Endodermal cell (in vitro differentiated cells): ENCODE measurements at regions not wholly inside any gene's neighbourhood (a gene's known extent, or its start where the extent isn't known, plus 50 kb on each side); places are given as distances from the start of the nearest gene placed in this dataset.
A peak's percentile ranks its signal among the peaks of the same experiment; 100 is the strongest.

ENCODE experiments used
- DNase-seq: peaks from one replicate; pipeline ENCODE4 v3.0.0-alpha.2; 2017
- H3K27ac ChIP-seq: 2 replicates; pipeline ENCODE4 v1.5.1; 2013; ENCODE audit warnings: mild to moderate bottlenecking, low read depth, low read length, moderate library complexity
- H3K27me3 ChIP-seq: 2 replicates; pipeline ENCODE4 v1.6.1; 2013; ENCODE audit warnings: mild to moderate bottlenecking, low read length, moderate library complexity; ENCODE audit not compliant: insufficient read depth, control insufficient read depth, poor library complexity, severe bottlenecking
- H3K36me3 ChIP-seq: 2 replicates; pipeline ENCODE4 v1.7.0; 2013; ENCODE audit warnings: mild to moderate bottlenecking, low read length, moderate library complexity; ENCODE audit not compliant: control insufficient read depth, insufficient read depth
- H3K4me1 ChIP-seq: one replicate; pipeline ENCODE4 v1.7.0; 2013; ENCODE audit warnings: low read length; ENCODE audit not compliant: control insufficient read depth, insufficient read depth
- H3K4me3 ChIP-seq: 2 replicates; pipeline ENCODE4 v1.5.1; 2013; ENCODE audit warnings: mild to moderate bottlenecking, low read length, moderate library complexity
- H3K9ac ChIP-seq: 2 replicates; pipeline ENCODE4 v1.6.1; 2013; ENCODE audit warnings: mild to moderate bottlenecking, low read length, moderate library complexity; ENCODE audit not compliant: poor library complexity, severe bottlenecking; ENCODE audit errors: extremely low read depth
- H3K9me3 ChIP-seq: 2 replicates; pipeline ENCODE4 v1.6.1; 2013; ENCODE audit warnings: mild to moderate bottlenecking, low read length, moderate library complexity; ENCODE audit not compliant: control insufficient read depth
- H3K27ac Mint-ChIP-seq: 2 replicates; pipeline ENCODE4 v1.8.0; 2020; ENCODE audit warnings: mixed read lengths
- H3K27me3 Mint-ChIP-seq: 2 replicates; pipeline ENCODE4 v1.8.0; 2021; ENCODE audit warnings: mild to moderate bottlenecking, mixed read lengths; ENCODE audit not compliant: insufficient read depth
- H3K36me3 Mint-ChIP-seq: 2 replicates; pipeline ENCODE4 v1.8.0; 2020; ENCODE audit warnings: low read depth, mixed read lengths
- H3K4me1 Mint-ChIP-seq: 2 replicates; pipeline ENCODE4 v1.8.0; 2020; ENCODE audit warnings: mixed read lengths
- H3K4me3 Mint-ChIP-seq: 2 replicates; pipeline ENCODE4 v1.8.0; 2020; ENCODE audit warnings: mild to moderate bottlenecking, moderate library complexity, mixed read lengths
- H3K9me3 Mint-ChIP-seq: 2 replicates; pipeline ENCODE4 v1.8.0; 2020; ENCODE audit warnings: mild to moderate bottlenecking, mixed read lengths
- WGBS, 2 experiments: methylation state at CpG; one replicate each; pipeline versions ENCODE4 v1.1.5 to v1.1.7; 2013; ENCODE audit warnings: missing lambda C conversion rate in 2 of 2, mixed read lengths in 1 of 2; ENCODE audit not compliant: insufficient coverage in 1 of 2, insufficient read length in 1 of 2; 5-methylcytosine and 5-hydroxymethylcytosine counted together
- TF ChIP-seq, protein P1 (sequence below): fragments of 200-600 bp; sonication (generic); conservative IDR thresholded peaks from 2 replicates; pipeline ENCODE4 v1.5.0; 2021; ENCODE audit warnings: antibody characterized with exemption, mild to moderate bottlenecking

- Histone ChIP-seq H3K27ac (no peak overlapping the region), H3K27me3 (no peaks in the 10 kb centered on the region)
- H3K27me3 Mint-ChIP-seq: peaks cover 8% of the 10 kb centered on the region
Measured at GRCh38 chr3:180362081-180362480, 239.9 kb upstream of the TTC14 start.

GRCh38 chr3:180375831-180376230 is 226.1 kb upstream of the TTC14 start:
- no peaks in the 10 kb centered on the region for H3K36me3 Mint-ChIP-seq
- H3K4me1 ChIP-seq: no peaks in the 10 kb centered on the region
- no peaks in the 10 kb centered on the region for H3K4me1 Mint-ChIP-seq
- H3K27ac ChIP-seq: no peak overlapping the region
- H3K27me3 Mint-ChIP-seq: no peaks in the 10 kb centered on the region
- H3K27me3 ChIP-seq: no peaks in the 10 kb centered on the region
- H3K36me3 ChIP-seq: no peaks in the 10 kb centered on the region
- DNase-seq: peak; percentile 60
- H3K9me3 Mint-ChIP-seq: peaks cover 15% of the 10 kb centered on the region
- no peak overlapping the region for H3K4me3 Mint-ChIP-seq
- H3K4me3 ChIP-seq: no peak overlapping the region
- 46% methylated on average over 3 of the region's 3 CpGs; no CpG with 5 or more reads in 1 of the 2 experiments for WGBS, 2 experiments
- no peak overlapping the region for H3K9ac ChIP-seq
- TF ChIP-seq, protein P1, sequence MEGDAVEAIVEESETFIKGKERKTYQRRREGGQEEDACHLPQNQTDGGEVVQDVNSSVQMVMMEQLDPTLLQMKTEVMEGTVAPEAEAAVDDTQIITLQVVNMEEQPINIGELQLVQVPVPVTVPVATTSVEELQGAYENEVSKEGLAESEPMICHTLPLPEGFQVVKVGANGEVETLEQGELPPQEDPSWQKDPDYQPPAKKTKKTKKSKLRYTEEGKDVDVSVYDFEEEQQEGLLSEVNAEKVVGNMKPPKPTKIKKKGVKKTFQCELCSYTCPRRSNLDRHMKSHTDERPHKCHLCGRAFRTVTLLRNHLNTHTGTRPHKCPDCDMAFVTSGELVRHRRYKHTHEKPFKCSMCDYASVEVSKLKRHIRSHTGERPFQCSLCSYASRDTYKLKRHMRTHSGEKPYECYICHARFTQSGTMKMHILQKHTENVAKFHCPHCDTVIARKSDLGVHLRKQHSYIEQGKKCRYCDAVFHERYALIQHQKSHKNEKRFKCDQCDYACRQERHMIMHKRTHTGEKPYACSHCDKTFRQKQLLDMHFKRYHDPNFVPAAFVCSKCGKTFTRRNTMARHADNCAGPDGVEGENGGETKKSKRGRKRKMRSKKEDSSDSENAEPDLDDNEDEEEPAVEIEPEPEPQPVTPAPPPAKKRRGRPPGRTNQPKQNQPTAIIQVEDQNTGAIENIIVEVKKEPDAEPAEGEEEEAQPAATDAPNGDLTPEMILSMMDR: no peak
- H3K27ac Mint-ChIP-seq: peak overlapping the region; percentile 86
- H3K9me3 ChIP-seq: peaks cover 7% of the 10 kb centered on the region

More at GRCh38 chr3:180362081-180362480, 239.9 kb upstream of the TTC14 start:
- Mint-ChIP-seq H3K4me1 (no peaks in the 10 kb centered on the region), H3K27ac (no peak overlapping the region), H3K9me3 (peaks cover 10% of the 10 kb centered on the region), H3K4me3 (no peak overlapping the region), H3K36me3 (no peaks in the 10 kb centered on the region)
- no peaks in the 10 kb centered on the region for H3K4me1 ChIP-seq
- peaks cover 11% of the 10 kb centered on the region for H3K9me3 ChIP-seq
- DNase-seq: no peak
- H3K36me3 ChIP-seq: no peaks in the 10 kb centered on the region
- TF ChIP-seq, protein P1: no peak
- H3K4me3 ChIP-seq: no peak overlapping the region
- H3K9ac ChIP-seq: no peak overlapping the region

DNA sequence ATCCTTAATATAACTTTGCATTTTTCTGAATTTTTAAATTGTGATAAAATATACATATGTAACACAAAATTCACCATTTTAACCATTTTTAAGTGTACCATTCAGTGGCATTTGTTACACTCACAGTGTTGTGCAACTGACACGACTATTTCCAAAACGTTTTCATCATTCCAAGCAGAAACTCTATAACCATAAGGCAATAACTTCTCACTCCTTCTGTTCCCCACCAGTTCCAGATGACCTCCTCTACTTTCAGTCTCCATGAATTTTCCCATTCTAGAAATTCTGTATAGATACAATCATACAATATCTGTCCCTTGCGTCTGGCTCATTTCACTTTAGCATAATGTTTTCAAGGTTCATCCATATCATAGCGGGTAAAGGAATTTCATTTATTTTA is 223.5 kb upstream of the TTC14 start:
- Mint-ChIP-seq H3K4me3 (no peak overlapping the region), H3K4me1 (no peaks in the 10 kb centered on the region), H3K27ac (no peak overlapping the region), H3K9me3 (peaks cover 4% of the 10 kb centered on the region), H3K36me3 (no peaks in the 10 kb centered on the region), H3K27me3 (no peaks in the 10 kb centered on the region)
- no peak for DNase-seq
- no peak overlapping the region for H3K27ac ChIP-seq
- no peaks in the 10 kb centered on the region for H3K36me3 ChIP-seq
- no peak overlapping the region for H3K9ac ChIP-seq
- TF ChIP-seq, protein P1: no peak
- no peaks in the 10 kb centered on the region for H3K4me1 ChIP-seq
- no peaks in the 10 kb centered on the region for H3K27me3 ChIP-seq
- H3K9me3 ChIP-seq: no peaks in the 10 kb centered on the region
- WGBS, 2 experiments: 78 to 87% methylated on average over 2 to 3 of the region's 4 CpGs
- no peak overlapping the region for H3K4me3 ChIP-seq
